SW 1271 (cell line): ENCODE measurements at regions not wholly inside any gene's neighbourhood (a gene's known extent, or its start where the extent isn't known, plus 50 kb on each side); places are given as distances from the start of the nearest gene placed in this dataset.
"Not testable (repeated sequence)": the region's sequence is repeated elsewhere in the genome, so short reads cannot be mapped to it uniquely, and the experiment has no call there.

Experiments
- DNase-seq, 2 experiments: peaks; one replicate each; lab custom pipeline; 2025; lab: John Stamatoyannopoulos, UW

DNA sequence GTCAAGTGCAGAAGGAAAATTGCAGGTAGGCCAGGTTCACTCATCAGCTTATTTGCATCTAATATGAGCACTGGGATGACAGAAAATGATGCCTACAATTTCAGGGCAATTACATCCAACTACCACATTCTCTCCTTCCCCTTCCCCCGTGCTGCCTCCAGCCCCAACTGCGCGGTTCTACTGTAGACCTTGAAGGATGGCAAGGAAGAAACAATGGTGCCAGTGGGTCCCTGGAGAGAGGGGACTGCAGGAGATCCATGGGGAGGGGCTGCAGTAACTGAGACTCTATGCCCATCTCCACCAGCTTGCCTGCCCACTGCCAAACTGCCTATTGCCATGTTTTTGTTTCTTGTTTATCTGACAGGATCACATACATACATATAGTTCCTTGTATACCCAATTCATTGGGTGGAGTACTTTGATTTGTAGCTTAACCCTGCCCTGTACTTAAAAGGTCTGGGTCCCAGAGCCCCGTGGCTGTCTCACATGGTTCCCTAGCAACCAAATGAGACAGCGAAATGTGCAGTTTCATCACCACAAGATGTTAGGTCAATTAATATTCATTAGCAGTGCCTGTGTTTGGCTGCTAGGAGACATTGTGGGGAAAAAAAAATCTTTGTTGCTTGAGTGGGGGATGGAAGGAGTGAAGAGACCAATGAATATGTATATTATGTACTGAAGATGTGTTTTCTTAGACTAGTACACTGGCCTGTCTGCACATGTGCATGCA is 253.5 kb upstream of the PLET1 start:
- DNase-seq = no peak

DNA sequence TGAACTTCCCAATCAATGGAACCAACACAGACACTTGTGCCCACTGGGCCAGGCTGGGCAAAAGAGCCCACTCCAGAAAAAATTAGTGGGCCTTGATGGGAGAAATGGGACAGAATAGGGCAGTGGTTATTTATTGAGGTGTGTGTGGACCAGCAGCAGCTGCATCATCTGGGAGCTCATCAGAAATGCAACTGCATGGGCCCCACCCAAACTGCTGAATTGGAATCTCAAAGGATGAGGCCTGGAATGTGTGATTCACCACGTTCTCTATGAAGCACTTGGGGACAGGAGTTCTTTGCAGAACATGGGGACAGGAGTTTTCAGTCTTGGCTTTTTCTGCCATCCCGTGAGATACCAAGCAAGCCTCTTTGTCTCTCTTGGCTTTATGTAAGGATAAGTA is 255.6 kb upstream of the PLET1 start:
- no peak for DNase-seq

DNA sequence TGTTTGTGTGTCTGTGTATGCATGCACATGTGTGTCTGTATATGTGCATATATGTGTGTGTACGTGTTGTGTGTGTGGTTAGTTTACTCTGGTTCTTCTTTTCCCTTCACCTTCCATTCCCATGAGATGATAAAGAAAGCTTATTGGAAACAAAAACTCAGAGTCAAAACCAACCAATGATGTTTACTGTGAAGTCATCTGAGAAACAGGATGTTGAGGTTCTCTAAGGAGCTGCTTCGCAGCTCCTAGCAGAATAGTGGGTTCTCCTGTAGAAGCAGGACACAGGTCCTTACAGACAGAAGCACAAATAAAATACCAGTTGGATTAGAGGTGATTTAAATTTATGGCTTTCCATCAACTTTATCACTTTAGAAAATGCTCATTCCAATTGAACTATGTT is 256.1 kb upstream of the PLET1 start:
- DNase-seq = no peak

DNA sequence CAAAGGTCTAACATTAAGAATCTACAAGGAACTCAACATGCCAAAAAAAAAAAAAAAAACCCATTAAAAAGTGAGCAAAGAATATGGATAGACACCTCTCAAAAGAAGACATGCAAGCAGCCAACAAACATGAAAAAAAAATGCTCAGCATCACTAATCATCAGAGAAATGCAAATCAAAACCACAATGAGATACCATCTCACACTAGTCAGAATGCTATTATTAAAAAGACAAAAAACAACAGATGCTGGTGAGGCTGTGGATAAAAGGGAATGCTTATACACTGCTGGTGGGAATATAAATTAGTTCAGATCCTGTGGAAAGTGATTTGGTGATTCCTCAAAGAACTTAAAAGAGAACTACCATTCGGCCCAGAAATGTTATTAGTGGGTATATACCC is 257.7 kb upstream of the PLET1 start:
- no peak for DNase-seq

DNA sequence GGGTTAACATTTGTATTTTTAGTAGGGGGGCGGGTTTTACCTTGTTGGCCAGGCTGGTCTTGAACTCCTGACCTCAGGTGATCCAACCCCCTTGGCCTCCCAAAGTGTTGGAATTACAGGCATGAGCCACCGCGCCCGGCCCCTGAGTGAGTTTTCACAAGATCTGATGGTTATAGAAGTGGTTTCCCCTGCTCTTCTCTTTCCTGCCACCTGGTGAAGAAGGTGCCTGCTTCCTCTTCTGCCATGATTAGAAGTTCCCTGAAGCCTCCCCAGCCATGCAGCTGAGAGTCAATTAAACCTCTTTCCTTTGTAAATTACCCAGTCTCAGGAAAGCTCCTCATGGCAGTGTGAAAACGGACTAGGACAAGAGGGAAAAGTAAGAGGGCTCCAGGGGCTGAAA is 259.1 kb upstream of the PLET1 start:
- DNase-seq = no peak

DNA sequence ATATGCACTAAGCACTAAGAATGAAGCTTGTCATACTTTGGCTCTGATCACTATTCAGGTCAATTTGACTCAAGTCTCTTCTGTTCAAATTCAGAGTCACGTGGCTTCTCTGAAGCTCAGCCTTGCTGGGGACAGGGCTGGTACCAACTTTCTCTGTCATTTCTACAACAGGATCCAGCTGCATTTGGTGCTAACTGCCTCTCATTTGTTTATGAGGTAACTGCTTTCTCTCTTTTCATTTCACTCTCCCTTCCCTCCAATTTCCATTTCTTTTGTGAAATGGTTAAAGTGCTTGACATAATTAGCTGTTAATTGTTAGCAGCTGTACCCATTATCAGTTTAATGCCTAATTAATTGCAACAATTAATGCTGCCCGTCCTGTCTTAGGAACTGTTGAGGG is 259.7 kb upstream of the PLET1 start:
- DNase-seq = no peak

DNA sequence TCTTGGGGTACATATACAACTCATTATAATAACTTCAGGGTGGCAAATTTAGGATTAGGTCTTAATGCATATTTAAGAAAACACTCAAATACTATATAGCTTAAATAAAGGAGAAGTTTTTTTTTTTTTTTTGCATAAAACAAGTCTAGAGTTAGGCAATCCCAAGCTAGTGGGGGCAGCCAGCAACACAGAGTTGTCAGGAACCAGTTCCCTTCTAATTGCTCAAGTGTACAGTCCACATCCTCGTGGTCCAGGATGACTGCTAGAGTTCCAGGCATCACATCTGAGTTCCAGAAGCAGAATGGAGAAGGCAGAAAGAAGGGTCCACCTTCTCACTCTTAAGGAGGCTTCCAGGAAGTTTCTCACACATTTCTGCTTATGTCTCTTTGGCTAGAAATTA is 261.9 kb upstream of the PLET1 start:
- no peak for DNase-seq

DNA sequence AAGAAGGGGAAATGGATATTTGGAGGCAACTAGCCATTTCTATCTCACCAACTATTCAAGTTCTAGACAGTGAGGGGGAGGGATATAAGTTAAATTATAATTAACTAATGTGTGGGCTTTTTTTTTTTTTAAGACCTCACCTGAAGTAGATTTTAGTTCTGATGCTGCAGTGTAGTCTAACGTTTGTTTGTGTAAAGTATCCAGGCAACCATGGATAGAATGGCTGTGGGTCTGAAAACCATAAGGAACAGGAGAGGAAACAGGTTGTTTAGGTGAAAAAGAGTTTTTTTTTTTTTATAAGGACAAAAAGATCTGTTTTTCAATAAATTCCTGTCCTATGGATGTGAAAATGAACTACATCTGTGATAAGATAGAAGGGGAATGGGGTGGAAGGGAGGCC is 262.4 kb upstream of the PLET1 start:
- DNase-seq = no peak

DNA sequence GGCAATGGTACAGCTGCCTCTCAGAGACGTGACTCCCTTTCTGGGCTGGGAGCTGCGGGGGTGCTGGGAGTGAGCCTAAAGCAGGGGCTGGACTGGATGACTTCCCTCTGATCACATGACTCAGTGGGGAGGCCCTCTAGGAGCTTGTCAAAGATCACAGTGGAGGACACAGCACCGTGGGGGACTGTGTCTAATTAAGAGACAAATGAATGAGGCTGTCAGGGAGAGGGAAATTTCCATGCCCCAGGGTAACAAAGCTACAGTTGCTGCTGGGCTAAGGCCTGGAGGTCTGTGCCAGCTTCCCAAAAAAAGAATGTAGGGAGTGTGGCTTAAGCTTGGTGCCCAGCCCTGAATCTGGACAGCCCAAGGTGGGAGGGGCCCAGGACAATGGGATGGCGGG is 262.8 kb upstream of the PLET1 start:
- no peak for DNase-seq

DNA sequence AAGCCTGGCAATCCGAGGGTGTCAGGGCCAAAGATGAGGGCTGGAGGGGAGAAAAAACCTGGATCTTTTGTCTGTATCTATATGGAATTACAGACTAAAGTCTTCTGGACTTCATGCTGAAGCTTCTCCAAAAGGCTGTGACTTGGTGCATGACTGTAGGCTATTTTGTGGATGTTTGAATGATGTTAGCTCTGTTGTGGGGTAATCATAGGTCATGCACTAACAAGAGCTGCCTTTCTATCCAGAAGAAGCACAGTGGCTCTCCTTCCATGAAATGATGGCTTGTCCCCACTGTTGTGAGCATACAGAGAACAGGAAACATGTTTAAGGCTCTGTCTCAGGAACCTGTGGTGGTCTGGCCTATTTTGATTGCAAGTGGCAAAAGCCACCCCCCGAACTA is 263.3 kb upstream of the PLET1 start:
- DNase-seq = no peak

DNA sequence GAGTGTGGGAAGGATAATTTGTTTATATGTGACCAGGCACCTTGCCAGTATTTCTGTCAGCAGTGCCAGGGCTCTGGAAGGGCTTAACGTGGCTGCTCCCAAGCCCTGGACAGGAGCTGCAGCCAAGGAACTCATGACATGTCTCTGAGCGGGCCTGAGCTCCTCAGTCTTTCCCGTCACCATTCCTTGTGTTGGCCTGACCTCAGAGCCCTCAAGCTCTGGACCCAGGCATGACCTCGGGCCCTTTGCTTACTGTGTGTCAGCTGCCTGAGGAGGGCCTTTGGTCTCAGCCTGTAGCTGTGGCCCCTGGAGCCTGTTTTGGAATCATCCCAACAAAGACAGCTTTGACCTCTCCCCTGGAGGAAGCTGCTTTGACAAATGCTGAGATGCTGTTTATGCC is 264.1 kb upstream of the PLET1 start:
- DNase-seq = no peak

DNA sequence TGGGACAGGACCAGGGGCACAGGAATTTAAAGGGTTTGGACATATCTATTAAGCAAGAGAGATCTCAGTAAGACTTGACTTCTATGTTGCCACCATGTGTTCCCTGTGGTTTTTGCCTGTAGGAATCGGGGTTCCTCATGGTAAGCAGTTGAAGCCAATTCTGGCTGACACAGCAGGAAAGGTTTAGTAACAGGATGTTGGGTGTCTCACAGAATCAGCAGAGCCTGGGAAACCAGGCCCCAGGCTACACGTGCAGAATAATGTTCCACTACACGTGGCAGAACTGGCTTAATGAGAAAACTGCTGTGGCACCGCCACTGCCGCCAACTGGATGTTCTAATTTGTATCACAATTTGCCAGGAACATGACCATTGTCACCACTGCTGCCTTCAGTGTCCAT is 264.6 kb upstream of the PLET1 start:
- DNase-seq = no peak

DNA sequence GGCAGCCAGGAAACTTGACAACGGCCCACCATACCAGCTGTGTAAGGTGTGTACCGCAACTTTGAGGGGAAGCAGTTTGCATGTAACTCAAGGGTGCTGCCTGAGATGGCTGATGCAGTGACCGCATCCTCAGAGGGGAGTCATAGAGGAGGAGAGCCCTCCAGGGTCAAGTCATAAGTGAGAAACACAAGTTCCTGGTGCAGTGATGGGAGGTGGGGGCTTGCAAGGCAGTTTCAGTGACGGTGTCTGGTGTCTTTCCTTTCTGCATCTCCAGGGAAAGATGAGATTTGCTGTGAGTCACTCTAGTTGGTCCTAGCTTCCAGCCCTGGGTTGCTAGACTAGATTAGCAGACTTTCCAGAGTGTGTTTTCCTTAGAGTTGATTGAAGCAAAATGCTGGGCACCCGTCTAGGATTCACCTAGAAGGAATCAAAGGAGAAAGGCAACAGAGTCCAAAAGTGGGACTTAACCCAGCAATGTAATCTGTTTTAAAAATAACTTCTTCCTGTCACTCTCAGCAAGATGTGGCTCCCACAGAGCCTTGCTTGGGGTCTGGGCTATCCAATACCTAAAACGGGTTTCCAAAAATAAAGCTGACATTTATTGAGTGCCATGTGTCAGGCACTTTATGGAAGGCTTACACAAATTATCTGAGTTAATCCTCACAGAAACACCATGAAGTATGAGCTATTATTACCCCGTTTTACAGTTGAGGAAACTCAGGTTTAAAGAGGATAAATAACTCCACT is 265.4 kb upstream of the PLET1 start:
- DNase-seq = no peak

DNA sequence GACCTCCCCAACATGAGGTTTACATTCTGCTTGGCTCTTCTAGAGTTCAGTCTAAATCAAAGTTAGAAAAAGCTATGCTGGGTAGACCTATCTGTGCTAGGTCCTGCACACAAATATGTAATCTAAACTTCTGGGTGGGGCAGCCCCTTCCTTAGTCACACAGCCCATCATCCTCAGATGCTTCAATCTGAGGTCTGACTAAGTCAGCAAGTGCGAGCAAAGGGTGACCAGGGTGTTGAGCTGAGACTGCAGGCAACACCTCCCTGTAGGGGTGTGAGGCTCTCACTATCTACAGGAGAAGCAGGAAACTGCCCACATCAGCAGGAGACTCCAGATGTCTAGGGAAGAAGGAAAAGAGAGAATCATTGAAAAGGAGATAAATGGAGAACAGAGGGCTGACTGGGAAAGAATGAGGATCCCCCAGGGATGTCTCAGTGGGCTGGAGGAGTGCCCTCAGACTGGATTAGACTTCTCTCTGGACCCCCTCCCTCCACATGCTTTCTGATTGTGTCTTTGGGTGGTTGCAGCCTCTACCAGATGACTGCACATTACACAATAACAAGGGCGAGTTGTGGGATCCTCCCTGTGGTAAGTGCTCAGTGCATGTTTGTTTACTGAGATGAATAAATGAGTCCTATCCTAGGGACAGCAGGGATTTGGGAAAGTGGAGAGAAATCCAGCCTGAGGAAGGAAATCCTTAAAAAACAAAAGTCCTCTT is 266.2 kb upstream of the PLET1 start:
- DNase-seq = no peak

DNA sequence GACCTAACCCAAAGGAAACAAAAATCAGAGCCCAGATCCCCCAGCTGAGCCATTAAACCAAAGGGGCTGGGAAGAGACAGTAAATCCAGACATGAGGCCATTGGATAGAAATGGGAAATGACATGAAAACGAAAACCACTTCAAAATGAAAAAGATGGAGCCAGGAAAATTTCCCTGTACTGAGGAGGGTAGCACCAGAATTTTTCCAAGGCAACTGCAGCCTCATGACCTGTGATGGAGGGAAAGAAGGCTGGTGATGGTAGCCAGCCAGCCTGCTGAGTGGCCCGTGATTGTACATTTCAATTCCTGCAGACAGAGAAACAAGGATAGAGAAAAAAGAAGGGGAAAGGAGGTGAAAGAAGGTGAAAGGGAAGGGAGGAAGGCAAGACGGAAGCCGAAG is 268.4 kb upstream of the PLET1 start:
- no peak for DNase-seq

DNA sequence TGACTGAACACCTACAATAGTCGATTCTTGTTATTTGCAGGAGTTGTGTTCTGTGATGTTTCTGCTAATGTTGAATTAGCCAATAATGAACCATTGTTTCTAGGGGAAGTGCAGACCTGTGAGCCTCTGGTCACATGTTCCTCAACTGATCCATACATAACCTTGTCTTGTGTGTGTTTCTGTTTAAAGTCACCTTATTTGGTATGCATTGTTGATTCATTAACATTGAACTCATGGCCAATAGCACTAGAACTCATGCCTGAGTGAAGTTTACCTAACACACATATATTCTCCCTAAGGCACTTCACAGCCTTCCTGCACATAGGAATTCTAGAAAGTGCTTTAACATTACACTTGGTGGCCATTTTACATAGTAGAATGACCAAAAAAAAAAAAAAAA is 271.8 kb upstream of the PLET1 start:
- DNase-seq = no peak

DNA sequence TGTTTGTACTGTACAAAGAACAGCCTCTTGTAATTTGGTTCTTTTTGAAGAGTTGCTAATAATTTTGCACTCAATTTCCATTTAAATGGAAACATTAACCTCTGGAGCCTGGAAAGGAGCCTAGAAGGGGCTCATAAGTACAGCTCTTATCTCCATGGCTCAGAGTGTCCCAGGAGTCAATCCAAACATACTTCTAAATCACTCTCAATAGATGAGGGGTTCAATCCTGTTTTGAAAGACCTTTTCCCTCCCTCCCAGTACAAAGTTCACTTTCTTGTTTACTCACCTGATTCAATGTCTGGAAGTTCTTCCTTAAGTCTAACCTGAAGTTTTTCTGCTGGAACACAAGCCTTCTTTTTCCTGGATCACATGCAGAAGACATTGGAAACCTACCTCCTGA is 273.0 kb upstream of the PLET1 start:
- DNase-seq = no peak

DNA sequence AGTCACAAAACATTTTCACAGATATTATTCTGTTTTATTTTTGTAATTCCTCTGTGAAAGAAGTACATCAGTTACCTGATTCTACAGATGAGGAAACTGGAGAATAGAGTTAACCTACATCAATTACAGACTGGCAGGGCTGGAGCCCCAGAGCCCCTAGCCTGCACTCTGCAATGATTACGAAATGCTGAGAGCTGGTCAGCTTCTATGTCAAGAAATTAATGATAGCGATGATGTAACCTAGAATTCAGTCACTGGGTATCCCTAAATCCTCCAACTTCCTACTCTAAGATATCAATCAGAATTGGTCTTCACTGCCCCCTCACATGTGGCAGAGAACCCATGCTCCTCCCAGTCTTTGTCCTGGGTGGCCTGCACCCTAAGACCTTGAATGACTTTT is 273.5 kb upstream of the PLET1 start:
- no peak for DNase-seq

DNA sequence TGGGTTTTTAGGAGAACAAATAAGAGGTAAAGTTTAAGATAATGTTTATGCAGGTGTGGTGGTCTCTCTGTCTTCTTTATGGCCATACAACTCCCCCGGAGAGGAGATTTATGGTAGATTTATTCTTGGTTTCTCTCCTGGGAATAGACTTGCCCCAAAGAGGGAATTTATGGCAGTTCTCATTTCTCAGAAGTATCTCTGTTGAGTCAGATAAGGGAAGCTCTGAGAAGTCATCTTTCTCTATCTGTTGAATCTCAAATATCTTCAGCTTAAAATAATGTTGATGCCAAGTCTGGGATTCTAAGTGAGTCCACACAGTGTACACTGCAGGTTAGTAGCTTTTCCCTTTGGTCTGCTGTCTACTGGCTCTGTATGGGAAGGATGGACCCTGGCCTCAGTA is 276.4 kb upstream of the PLET1 start:
- DNase-seq = no peak

DNA sequence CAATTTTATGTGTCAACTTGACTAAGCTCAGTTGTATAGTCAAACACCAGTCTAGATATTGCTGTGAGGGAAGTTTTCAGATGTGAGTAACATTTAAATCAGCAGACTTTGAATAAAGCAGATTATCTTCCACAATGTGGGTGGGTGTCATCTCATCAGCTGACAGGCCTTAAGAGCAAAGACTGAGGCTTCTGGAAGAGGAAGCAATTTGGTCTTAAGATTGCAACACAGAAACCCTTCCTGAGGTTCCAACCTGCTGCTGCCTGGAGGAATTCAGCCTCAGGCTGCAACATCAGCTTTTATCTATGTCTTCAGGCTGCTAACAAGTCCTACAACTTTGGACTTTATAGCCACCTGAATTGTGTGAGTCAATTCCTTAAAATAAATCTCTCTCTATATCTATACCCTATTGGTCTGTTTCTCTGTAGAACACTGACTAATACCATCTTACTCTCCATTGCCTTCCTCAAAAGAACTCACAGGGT is 277.2 kb upstream of the PLET1 start:
- DNase-seq = no peak

DNA sequence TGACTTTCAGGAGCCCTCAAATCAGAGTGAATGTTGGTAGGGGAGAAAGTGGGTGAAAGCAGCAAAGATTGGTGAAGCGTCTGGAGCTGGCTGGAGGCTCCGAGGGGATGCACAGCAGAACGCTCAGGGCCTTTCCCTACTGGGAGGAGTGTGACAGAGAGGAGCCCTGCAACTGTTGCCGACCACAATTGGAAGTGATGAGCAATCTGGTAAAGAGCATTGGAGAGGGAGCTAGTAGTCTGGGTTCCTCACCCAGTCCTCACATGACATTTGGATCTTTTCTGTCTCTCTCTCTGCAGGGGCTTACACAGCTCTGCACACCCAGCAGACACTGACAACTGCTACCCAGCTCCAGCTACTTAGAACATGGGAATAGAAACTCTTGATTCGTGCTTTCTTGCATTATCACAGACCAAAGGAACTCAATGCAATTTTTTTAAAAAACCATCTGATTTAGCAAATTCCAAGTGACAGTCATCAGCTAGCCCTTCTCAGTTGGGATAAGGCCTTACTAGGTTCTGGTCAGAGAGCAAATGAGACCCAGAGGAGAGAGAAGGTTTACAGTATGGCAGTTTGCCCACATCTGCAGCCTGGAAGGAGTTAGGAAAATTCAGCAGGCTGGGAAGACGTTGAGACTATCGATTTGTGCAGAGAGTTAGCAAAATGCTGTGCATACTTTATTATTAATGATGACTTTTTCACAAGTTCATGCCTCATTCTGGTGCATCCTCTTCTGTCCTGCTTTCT is 278.0 kb upstream of the PLET1 start:
- no peak for DNase-seq

DNA sequence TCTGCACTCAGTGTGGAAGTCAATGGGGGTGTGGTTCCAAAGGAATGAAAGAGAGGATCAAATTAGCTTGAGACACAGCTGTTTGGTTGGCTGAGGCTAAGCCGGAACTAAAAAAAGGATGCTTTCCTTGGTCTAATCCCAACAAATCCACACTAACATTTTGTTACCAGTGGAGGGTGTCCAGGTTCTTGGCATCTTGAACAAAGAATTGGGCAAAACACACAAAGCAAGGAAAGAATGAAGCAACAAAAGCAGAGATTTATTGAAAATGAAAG is 278.6 kb upstream of the PLET1 start:
- DNase-seq = not testable (repeated sequence)

DNA sequence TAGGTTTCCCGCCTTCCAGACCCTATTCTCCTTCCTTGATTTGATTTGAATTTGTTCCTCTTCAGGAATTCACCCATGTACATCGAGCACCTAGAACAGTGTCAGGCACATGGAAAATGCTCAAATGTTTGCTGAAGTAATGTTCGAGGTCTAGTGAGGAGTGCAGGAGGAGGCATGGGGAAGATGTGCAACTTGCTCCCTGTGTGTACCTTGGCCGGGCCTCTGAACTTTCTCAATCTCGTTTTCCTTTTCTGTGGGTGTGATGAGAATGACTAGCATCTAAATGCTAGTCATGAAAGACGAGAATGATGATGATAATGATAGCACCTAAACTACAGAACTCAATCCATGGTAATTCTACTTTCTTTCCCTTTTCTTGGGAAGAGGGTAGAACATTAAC is 279.1 kb upstream of the PLET1 start:
- no peak for DNase-seq
